ENCODE measurements at regions not wholly inside any gene's neighbourhood (a gene's known extent, or its start where the extent isn't known, plus 50 kb on each side); places are given as distances from the start of the nearest gene placed in this dataset.
A peak's percentile ranks its signal among the peaks of the same experiment; 100 is the strongest.
"Not testable (repeated sequence)": the region's sequence is repeated elsewhere in the genome, so short reads cannot be mapped to it uniquely, and the experiment has no call there.

DNA sequence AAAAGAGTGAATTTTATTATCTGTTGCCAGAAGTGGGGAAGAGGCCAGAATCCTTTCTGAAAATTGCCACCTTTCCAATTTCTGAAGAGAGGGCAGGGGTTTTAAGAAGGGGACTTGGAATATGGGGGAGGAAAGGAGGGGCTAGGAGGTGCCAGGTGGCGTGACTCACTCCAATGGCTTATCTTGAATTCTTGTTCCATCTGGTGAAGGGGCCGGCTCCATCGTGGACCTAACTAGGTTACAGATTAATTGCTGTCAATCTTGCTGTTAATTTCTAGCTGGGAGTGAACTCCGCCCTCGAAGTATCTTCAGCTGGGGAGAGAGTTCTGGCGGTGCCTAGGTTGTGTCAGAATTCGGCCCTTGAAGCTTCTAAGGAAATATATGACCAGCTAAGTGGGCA is 138.7 kb downstream of the YTHDC2 start:
- ATAC-seq, result no peak

DNA sequence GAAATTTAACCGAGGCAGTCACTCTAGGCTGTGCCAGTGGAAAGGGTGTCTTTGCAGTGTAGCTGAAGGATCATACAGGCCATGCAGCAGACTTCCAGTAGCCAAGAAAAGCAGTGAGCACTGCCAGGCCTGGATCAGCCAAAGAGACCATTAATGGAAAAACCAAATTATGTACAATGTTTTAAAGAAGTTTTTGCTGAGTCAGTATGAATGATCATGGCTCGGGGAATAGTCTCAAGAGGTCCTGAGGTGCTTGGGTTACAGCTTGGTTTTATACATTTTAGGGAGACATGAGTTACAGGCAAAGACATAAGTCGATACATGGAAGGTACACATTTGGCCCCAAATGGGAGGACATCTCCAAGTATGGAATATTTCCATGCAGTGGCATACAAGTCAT is 141.3 kb downstream of the YTHDC2 start:
- no peak for ATAC-seq

- no peak for ATAC-seq
These were observed 146.7 kb downstream of the YTHDC2 start for GRCh38 chr5:113660206-113660605.

GRCh38 chr5:113660706-113661250 is 147.3 kb downstream of the YTHDC2 start:
- ATAC-seq, result no peak

- ATAC-seq, result no peak
These were observed 150.5 kb downstream of the YTHDC2 start for GRCh38 chr5:113663879-113664541.

DNA sequence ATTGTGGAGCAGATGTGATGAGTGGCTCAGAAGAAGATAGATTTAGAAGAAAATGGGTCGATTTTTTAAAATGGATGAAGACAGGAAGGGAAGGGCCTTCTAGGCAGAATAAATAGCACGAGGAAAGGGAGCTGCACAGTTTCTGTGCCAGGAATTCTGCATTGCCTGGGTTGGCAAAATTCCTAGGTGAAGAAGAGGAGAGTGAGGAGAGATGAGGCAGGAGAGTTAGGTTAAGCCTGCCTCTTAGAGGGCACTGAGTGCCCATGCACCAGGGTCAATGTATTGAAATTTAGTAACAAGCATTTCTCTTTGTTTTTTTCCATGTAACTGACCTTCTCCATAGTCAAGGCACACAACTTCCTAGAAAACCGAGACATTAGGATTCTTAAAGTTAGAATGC is 159.5 kb downstream of the YTHDC2 start:
- ATAC-seq, result no peak

DNA sequence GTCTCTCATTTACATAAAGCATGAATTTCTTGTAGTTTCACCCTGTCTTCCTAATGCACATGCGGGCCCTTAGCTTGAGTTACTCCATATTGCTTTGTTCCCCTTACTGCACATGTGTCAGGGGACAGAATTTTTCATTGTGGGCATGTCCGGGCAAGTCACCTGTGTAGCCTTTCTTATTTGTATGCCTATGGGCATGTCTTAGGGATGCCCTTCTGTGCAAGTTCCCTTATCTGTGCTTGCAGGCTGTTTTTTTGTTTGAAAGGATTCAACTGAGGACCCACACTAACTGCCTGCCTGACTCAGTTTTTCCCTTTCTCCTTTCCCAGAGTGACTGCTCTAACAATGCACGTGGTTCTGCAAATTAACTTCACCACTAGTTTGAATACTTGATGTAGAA is 161.7 kb downstream of the YTHDC2 start:
- ATAC-seq, result no peak

- no peak for ATAC-seq
These were observed 164.7 kb downstream of the YTHDC2 start for GRCh38 chr5:113678202-113678601.

GRCh38 chr5:113678924-113679575 is 165.6 kb downstream of the YTHDC2 start:
- peak; percentile 49 for ATAC-seq

DNA sequence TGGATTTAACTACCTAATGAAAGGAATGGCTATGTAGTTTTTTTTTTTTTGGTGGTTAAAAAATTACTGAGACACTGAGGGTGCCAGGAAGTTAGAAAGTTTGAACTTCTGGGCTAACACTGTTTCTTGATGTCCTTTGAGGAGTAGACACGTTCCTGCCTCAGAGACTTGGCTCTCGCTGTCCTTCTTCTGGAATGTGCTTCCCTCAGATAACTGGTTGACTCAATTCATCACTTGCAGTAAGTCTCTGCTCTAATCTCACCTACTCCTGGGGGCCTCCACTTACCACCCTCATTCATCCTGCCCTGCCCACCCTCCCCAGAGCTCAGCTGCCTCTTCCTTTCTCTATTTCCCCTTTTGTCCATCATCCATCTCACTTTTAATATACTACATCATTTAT is 167.0 kb downstream of the YTHDC2 start:
- ATAC-seq, result no peak

DNA sequence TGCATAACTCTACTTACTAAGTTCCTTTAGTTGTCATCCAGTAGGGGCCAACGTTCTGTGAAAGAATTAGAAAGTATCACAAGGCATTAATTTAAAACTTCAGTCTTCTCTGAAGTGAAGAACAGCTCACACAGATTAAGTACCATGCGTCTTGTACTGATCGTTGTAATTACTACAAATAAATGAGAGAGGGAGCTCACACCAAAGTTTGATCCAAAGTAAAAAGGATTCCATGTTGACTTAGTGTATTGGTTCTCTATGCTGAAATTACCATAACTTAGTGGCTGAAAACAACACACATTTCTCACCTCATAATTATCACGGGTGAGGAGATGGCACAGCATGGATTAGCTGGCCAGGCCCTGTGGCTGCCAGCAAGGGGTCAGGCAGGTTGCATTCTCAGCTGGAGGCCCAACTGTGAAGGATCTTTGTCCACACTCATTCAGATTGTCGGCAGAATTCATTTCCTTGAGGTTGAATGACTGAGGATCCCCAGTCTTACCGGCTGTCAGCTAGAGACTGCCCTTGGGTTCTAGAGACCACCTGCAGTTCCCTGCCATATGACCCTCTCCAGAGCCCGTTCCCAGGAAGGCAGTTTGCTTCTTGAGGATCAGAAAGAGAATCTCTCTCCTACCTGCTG is 169.1 kb downstream of the YTHDC2 start:
- no peak for ATAC-seq

GRCh38 chr5:113683211-113683610 is 169.7 kb downstream of the YTHDC2 start:
- no peak for ATAC-seq

DNA sequence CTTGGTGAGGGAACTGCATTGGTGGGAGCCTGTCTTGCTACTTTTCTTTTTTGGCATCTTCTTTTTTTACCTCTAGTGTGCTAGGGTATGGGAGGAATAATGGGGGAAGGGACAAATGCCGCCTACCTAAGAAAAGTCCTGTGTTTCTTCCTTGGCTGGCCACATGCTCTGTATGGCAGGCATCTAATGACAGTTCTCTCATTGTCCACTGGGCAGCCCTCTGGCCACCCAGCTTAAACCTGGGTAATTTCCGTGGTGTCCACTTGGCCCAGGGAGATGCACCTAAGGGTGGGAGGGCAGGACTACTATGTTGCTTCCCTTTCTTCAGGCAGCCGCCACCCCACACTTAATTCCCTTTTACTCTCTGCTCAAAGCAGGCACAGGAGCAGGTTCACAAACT is 173.1 kb downstream of the YTHDC2 start:
- no peak for ATAC-seq

GRCh38 chr5:113689647-113690046 is 176.2 kb downstream of the YTHDC2 start:
- no peak for ATAC-seq

DNA sequence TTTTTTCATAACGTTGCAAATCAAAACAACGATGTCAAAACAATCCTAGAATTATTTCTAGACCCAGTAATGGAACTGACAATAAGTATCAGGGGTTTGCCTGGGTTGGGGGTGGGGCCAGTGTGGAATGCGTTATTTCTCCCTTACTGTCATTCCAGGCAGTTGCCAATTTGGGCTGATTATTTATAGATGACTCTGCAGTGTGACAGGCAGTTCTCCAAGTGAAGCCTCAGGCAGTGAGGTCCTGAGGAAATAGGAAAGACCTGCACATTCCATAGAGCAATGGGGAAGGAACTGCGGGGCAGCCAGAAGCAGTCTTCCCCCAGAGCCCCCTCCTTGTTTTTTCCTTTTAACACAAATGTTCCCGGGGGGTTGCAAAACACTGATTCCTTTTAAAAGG is 179.0 kb downstream of the YTHDC2 start:
- ATAC-seq, result no peak

- no peak for ATAC-seq
These were observed 179.5 kb downstream of the YTHDC2 start for GRCh38 chr5:113692891-113693457.

DNA sequence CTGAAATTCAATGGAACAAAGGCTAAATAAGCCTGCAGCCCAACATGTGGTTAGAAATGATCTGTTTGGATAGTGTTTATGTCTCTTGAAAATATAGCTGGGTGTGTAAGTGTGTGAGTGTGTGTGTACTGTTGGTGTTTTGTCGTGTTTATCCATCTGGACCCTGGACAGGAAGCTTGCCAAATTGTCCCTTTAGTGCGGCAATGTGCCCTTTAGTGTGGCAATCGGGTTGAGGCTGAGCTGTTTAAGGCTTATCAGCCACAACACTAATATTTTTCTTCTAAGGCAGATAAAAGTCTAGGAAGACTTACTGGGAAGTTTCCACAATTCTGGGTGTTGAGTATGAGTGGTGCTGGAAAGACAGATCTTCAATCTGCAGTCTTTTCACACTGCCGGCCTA is 180.2 kb downstream of the YTHDC2 start:
- no peak for ATAC-seq

DNA sequence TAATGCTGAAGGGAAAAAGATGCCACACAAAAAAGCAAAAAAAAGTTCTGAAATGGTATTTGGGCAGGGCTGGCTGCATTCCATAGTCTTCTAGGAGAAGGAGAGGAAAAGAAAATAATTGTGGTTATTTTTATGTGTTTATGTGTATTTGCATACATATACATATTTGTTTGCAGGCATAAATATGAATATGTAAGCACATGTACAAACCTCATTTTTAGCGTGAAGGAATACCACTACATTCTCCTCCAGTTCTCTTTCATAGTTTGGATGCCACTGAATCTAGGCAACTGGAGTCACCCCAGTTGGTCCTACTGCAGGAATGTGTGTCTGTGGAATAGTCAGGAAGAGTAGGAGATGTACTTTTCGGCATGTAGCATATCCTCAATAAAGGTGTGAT is 181.1 kb downstream of the YTHDC2 start:
- no peak for ATAC-seq

GRCh38 chr5:113703266-113703665 is 189.8 kb downstream of the YTHDC2 start:
- ATAC-seq, result no peak

- no peak for ATAC-seq
These were observed 192.2 kb downstream of the YTHDC2 start for GRCh38 chr5:113705657-113706056.

DNA sequence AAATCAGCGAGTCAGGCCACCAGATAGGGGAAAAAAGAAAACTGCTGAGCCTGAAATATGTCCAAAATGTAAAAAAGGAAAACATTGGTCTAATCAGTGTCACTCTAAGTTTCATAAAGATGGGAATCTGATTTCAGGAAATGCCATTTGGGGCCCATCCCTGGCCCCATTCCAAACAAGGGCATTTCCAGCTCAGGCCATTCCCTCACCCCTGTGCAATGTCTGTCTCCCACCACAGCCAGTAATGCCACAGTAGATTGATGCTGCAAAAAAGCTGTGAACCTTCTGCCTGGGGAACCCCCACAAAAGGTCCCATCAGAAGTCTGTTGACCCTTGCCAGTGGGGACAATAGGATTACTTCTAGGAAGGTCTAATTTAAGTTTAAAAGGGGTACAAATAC is 199.6 kb downstream of the YTHDC2 start:
- no peak for ATAC-seq

DNA sequence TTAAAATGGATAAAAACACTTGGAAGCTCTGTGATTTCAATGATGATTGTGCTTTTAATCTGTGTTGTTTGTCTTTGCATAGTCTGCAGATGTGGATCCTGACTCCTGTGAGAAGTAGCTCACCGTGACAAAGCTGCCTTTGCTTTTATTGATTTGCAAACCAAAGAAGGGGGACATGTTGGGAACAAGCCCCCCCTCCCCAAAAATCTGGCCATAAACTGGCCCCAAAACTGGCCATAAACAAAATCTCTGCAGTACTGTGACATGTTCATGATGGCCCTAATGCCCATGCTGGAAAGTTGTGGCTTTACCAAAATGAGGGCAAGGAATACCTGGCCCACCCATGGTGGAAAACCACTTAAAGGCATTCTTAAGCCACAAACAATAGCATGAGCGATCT is 202.4 kb downstream of the YTHDC2 start:
- not testable (repeated sequence) for ATAC-seq

- ATAC-seq, result no peak
These were observed 206.1 kb downstream of the YTHDC2 start for GRCh38 chr5:113719549-113719948.

GRCh38 chr5:113721171-113721570 is 207.7 kb downstream of the YTHDC2 start:
- ATAC-seq, result no peak
